CD8-positive, alpha-beta memory T cell (primary cell): ENCODE measurements at regions not wholly inside any gene's neighbourhood (a gene's known extent, or its start where the extent isn't known, plus 50 kb on each side); places are given as distances from the start of the nearest gene placed in this dataset.

ENCODE experiments used
- CTCF ChIA-PET: fragments of 350-600 bp; sonication (Branson Sonifier 250); formaldehyde crosslinking; loops from one replicate; lab custom pipeline; 2021; ENCODE audit warnings: antibody characterized with exemption; lab: Charles Lee
- POLR2A ChIA-PET: fragments of 350-600 bp; sonication (Branson Sonifier 250); formaldehyde crosslinking; loops from one replicate; lab custom pipeline; 2021; ENCODE audit warnings: antibody characterized with exemption; lab: Charles Lee
- DNase-seq, 5 donors: peaks; one replicate each; pipeline versions ENCODE4 v3.0.0 to v3.0.0-alpha.2; 2020 to 2022; ENCODE audit warnings: mixed read lengths in 1 of 5
- H3K27ac ChIP-seq: one replicate; pipeline ENCODE4 v1.7.0; 2013; ENCODE audit warnings: low read depth, mild to moderate bottlenecking, low read length, moderate library complexity
- H3K27me3 ChIP-seq: 2 replicates; pipeline ENCODE4 v1.7.0; 2013; ENCODE audit warnings: low read length, mild to moderate bottlenecking; ENCODE audit not compliant: insufficient read depth, poor library complexity, severe bottlenecking
- H3K36me3 ChIP-seq: 2 replicates; pipeline ENCODE4 v1.7.0; 2013; ENCODE audit warnings: mild to moderate bottlenecking, low read length, moderate library complexity; ENCODE audit not compliant: insufficient read depth
- H3K4me1 ChIP-seq: 2 replicates; pipeline ENCODE4 v1.7.0; 2013; ENCODE audit warnings: mild to moderate bottlenecking, low read length, moderate library complexity; ENCODE audit not compliant: insufficient read depth
- H3K4me3 ChIP-seq: 2 replicates; pipeline ENCODE4 v1.7.0; 2013; ENCODE audit warnings: mild to moderate bottlenecking, low read length
- H3K9me3 ChIP-seq: 2 replicates; pipeline ENCODE4 v1.7.0; 2013; ENCODE audit warnings: mild to moderate bottlenecking, low read length
- H3K27ac Mint-ChIP-seq, 8 donors: one replicate each; pipeline ENCODE4 v1.8.0; 2020 to 2021; ENCODE audit warnings: mixed read lengths in 8 of 8, mild to moderate bottlenecking in 6 of 8, inconsistent platforms in 3 of 8, moderate library complexity in 3 of 8
- H3K27me3 Mint-ChIP-seq, 2 donors: one replicate each; pipeline ENCODE4 v1.8.0; 2020 to 2021; ENCODE audit warnings: mixed read lengths in 2 of 2, mild to moderate bottlenecking in 1 of 2, moderate library complexity in 1 of 2
- H3K36me3 Mint-ChIP-seq, 3 donors: one replicate each; pipeline ENCODE4 v1.8.0; 2020 to 2021; ENCODE audit warnings: mixed read lengths in 3 of 3, inconsistent platforms in 1 of 3, mild to moderate bottlenecking in 1 of 3
- H3K4me1 Mint-ChIP-seq, 3 donors: one replicate each; pipeline ENCODE4 v1.8.0; 2020 to 2021; ENCODE audit warnings: mixed read lengths in 3 of 3, inconsistent platforms in 1 of 3, mild to moderate bottlenecking in 1 of 3
- H3K4me3 Mint-ChIP-seq, 7 donors: one replicate each; pipeline ENCODE4 v1.8.0; 2020 to 2021; ENCODE audit warnings: mixed read lengths in 7 of 7, mild to moderate bottlenecking in 6 of 7, moderate library complexity in 4 of 7, inconsistent platforms in 2 of 7
- H3K9me3 Mint-ChIP-seq, 5 donors: one replicate each; pipeline ENCODE4 v1.8.0; 2020 to 2022; ENCODE audit warnings: mixed read lengths in 5 of 5, mild to moderate bottlenecking in 3 of 5, moderate library complexity in 2 of 5, inconsistent platforms in 1 of 5

DNA sequence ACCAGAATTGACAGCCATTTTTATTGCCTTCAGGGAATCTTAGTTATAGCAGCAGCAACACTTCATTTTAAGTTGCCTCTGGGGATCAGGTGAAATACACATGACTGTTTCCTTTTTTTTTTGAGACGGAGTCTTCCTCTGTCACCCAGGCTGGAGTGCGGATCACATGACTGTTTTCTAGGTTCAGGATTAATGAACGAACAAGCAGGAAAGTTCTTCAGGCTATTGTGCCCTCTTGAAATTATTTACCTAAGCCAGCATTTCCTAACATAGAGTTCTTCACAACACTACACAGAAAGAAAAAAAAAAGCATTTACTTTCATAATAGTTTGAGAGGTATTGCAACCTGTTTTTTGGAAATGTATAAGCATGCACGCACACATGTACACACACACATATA lies 2032.8 kb downstream of the PCDH7 start:
- Mint-ChIP-seq H3K4me3 (no peak overlapping the region), H3K27ac (no peak overlapping the region), H3K27me3 (peaks cover 0 to 2% of the 10 kb centered on the region in 2 donors), H3K9me3 (peaks cover 2 to 34% (median 5%) of the 10 kb centered on the region in 5 donors), H3K4me1 (no peaks in the 10 kb centered on the region), H3K36me3 (no peaks in the 10 kb centered on the region)
- Histone ChIP-seq H3K4me3 (no peak overlapping the region), H3K4me1 (no peaks in the 10 kb centered on the region), H3K36me3 (no peaks in the 10 kb centered on the region), H3K27me3 (no peaks in the 10 kb centered on the region), H3K9me3 (no peaks in the 10 kb centered on the region), H3K27ac (no peak overlapping the region)
- ChIA-PET CTCF (no interaction called here), POLR2A (no interaction called here)
- DNase-seq = no peak

DNA sequence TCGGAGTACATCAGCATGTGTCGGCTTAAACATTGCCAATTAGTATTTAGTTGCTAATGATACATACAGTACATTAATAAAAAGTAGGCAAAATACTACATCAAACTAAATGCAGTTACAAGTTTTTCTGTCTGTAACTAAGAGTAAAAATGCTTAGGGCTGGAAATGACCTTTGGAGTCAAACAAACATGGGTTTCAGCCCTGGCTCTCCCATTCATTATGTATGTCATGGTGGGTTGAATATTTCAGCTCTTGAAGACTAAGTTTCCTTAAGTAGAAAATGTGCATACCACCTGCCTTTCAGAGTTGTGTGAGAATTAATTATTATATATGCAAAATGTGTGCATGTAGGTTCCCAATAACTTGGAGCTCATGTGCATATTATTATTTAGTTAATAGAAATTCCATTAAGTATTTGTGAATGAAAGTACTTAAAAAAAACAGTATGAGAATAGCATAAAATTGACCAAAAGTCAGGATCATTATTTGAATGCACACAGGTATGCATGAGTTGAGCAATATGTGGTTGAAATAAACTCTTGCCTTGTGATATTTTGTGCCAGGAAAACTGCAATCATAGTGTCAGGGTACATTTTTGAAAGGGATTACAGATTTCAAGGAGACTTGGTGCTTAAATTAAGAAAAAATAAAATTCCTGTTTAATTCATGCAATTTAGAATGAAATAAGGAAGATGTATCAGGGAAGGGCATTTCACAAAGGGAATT lies 2048.7 kb downstream of the PCDH7 start:
- H3K4me3 ChIP-seq = no peak overlapping the region
- Mint-ChIP-seq H3K36me3 (no peaks in the 10 kb centered on the region), H3K27ac (no peak overlapping the region), H3K27me3 (no peaks in the 10 kb centered on the region), H3K4me3 (no peak overlapping the region), H3K4me1 (no peaks in the 10 kb centered on the region), H3K9me3 (peaks cover 1 to 17% (median 4%) of the 10 kb centered on the region in 5 donors)
- H3K36me3 ChIP-seq = no peaks in the 10 kb centered on the region
- no peaks in the 10 kb centered on the region for H3K27me3 ChIP-seq
- H3K27ac ChIP-seq = no peak overlapping the region
- CTCF ChIA-PET = no interaction called here
- no peaks in the 10 kb centered on the region for H3K9me3 ChIP-seq
- no peaks in the 10 kb centered on the region for H3K4me1 ChIP-seq
- POLR2A ChIA-PET = no interaction called here
- DNase-seq = no peak

DNA sequence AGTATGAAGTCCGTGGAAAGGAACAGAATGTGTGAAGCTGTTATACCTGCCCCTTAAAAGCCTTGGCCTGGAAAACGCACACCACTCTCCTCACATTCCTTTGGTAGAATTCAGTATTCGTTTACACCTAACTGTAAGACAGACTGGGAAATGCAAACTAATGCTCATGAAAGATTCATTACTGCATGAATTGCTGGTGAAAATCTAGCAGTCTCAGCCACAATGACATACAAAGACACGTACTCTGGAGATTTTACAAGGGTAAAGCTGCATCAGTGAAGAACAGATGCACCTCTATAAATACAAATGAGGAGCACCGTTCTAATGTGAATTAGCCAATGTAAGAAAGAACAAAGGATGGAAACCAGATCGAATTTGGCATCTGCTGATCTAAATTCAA lies 2051.3 kb downstream of the PCDH7 start:
- no peaks in the 10 kb centered on the region for H3K4me1 Mint-ChIP-seq
- Histone ChIP-seq H3K27me3 (no peaks in the 10 kb centered on the region), H3K9me3 (no peaks in the 10 kb centered on the region), H3K4me3 (no peak overlapping the region), H3K27ac (no peak overlapping the region), H3K36me3 (no peaks in the 10 kb centered on the region), H3K4me1 (no peaks in the 10 kb centered on the region)
- H3K27me3 Mint-ChIP-seq = no peaks in the 10 kb centered on the region
- H3K36me3 Mint-ChIP-seq = no peaks in the 10 kb centered on the region
- no peak for DNase-seq
- ChIA-PET POLR2A (no interaction called here), CTCF (no interaction called here)
- peaks cover 0 to 19% (median 7%) of the 10 kb centered on the region in 5 donors for H3K9me3 Mint-ChIP-seq
- H3K27ac Mint-ChIP-seq = no peak overlapping the region
- no peak overlapping the region for H3K4me3 Mint-ChIP-seq

DNA sequence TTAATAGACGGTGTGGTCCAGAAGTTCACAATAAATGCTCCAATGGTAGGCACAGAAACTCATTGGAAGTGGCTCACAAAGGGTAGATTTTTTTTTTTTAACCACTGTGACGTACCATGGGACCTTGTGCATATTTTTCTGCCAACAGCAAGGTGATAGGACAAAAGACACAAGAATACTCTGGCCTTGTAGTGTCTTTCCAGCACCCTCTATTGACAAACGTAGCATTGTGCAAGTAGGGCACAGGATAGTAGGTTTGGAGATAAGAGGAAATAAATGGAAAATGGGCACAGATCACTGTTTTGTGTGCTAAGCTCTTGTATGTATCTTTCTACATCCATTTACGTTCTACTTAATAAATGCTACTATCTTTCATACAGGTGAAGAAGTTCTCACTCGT lies 2054.9 kb downstream of the PCDH7 start:
- H3K27ac ChIP-seq = no peak overlapping the region
- Mint-ChIP-seq H3K27me3 (no peaks in the 10 kb centered on the region), H3K4me1 (no peaks in the 10 kb centered on the region), H3K9me3 (peaks cover 5 to 35% (median 11%) of the 10 kb centered on the region in 5 donors), H3K36me3 (no peaks in the 10 kb centered on the region), H3K27ac (no peak overlapping the region), H3K4me3 (no peak overlapping the region)
- DNase-seq = no peak
- POLR2A ChIA-PET = no interaction called here
- no peak overlapping the region for H3K4me3 ChIP-seq
- H3K36me3 ChIP-seq = no peaks in the 10 kb centered on the region
- H3K9me3 ChIP-seq = no peaks in the 10 kb centered on the region
- no peaks in the 10 kb centered on the region for H3K27me3 ChIP-seq
- no peaks in the 10 kb centered on the region for H3K4me1 ChIP-seq
- CTCF ChIA-PET = no interaction called here

DNA sequence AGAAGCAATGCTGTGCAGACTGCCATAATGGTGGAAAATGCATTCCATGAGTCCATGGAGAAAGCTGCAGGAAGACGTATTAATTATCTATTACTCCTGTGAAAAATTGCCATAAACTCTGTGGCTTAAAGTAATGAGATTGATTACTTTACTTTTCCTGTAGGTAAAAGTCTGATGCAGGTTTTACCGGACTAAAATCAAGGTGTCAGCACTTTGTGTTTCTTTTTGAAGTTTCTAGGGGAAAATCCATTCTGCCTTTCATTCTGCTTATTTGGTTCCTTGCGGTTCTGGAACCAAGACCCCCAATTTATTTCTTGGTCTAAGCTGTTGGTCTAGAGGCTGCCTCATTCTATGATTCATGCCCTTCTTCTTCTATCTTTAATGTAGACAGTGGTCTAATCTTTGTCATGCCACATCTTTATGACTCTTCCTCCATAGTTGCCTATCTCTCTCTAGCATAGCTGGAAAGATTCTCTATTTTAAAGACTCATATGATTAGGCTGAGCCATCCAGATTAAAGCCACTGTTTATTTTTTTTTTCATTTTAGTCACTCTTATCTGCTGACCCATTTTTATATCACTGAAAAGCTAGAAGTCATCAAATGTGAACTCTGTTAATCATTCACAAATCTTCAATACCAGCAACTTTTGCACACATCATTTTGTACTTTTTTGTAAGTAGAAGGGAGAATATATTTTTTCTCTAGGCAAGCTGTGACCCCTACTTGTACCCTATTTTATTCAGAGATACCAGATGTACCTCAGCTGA lies 2056.4 kb downstream of the PCDH7 start:
- ChIA-PET CTCF (no interaction called here), POLR2A (no interaction called here)
- no peaks in the 10 kb centered on the region for H3K36me3 ChIP-seq
- no peak overlapping the region for H3K27ac ChIP-seq
- no peak for DNase-seq
- H3K4me3 ChIP-seq = no peak overlapping the region
- H3K27me3 ChIP-seq = no peaks in the 10 kb centered on the region
- H3K4me3 Mint-ChIP-seq = no peak overlapping the region
- H3K4me1 ChIP-seq = no peaks in the 10 kb centered on the region
- no peaks in the 10 kb centered on the region for H3K27me3 Mint-ChIP-seq
- H3K27ac Mint-ChIP-seq = no peak overlapping the region
- H3K36me3 Mint-ChIP-seq = no peaks in the 10 kb centered on the region
- no peaks in the 10 kb centered on the region for H3K4me1 Mint-ChIP-seq
- no peaks in the 10 kb centered on the region for H3K9me3 ChIP-seq
- peaks cover 5 to 40% (median 15%) of the 10 kb centered on the region in 5 donors for H3K9me3 Mint-ChIP-seq

DNA sequence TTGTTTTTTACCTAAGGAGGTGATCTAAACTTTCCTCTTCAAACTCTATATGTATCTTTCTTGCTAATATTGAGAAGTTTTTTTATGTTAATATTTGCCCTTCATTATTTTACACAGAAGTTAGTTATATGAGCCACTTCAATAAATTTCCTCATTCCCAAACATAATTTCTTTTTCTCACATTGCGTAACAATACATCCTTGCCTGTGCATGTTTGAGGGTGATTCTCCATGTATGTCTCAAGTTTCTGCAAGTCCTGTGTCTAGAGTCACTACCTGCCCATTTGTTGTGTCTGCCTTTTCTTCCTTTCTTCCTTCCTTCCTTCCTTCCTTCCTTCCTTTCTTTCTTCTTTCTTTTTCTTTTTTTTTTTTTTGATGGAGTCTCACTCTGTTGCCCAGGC lies 2057.9 kb downstream of the PCDH7 start:
- Histone ChIP-seq H3K9me3 (no peaks in the 10 kb centered on the region), H3K36me3 (no peaks in the 10 kb centered on the region), H3K27me3 (no peaks in the 10 kb centered on the region), H3K27ac (no peak overlapping the region), H3K4me1 (no peaks in the 10 kb centered on the region), H3K4me3 (no peak overlapping the region)
- ChIA-PET CTCF (no interaction called here), POLR2A (no interaction called here)
- H3K36me3 Mint-ChIP-seq = no peaks in the 10 kb centered on the region
- no peak for DNase-seq
- no peaks in the 10 kb centered on the region for H3K27me3 Mint-ChIP-seq
- H3K4me1 Mint-ChIP-seq = no peaks in the 10 kb centered on the region
- no peak overlapping the region for H3K4me3 Mint-ChIP-seq
- H3K9me3 Mint-ChIP-seq = peaks cover 5 to 52% (median 15%) of the 10 kb centered on the region in 5 donors
- no peak overlapping the region for H3K27ac Mint-ChIP-seq

DNA sequence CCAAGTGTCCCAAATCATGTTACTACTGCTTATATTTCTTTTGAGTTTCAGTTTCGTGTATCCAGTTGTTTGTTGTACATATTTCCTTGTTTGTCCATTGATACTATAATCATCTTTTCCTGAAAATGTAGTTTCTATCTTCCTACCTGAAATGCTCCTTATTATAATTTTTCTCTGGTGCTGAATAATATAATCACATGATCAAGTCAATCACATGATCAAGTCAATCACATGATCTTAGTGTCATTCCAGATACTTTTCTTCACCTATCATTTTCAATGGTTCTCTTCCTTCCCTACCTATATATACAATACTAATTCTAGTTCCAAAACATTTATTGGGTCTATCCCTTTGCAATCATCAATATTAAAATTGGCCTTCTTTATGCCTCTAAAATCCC lies 2058.8 kb downstream of the PCDH7 start:
- H3K27me3 Mint-ChIP-seq = no peaks in the 10 kb centered on the region
- H3K9me3 Mint-ChIP-seq = peaks cover 5 to 53% (median 16%) of the 10 kb centered on the region in 5 donors
- no peak for DNase-seq
- Histone ChIP-seq H3K27ac (no peak overlapping the region), H3K36me3 (no peaks in the 10 kb centered on the region), H3K4me3 (no peak overlapping the region), H3K4me1 (no peaks in the 10 kb centered on the region), H3K27me3 (no peaks in the 10 kb centered on the region), H3K9me3 (no peaks in the 10 kb centered on the region)
- H3K27ac Mint-ChIP-seq = no peak overlapping the region
- no peaks in the 10 kb centered on the region for H3K36me3 Mint-ChIP-seq
- no peaks in the 10 kb centered on the region for H3K4me1 Mint-ChIP-seq
- ChIA-PET POLR2A (no interaction called here), CTCF (no interaction called here)
- no peak overlapping the region for H3K4me3 Mint-ChIP-seq

DNA sequence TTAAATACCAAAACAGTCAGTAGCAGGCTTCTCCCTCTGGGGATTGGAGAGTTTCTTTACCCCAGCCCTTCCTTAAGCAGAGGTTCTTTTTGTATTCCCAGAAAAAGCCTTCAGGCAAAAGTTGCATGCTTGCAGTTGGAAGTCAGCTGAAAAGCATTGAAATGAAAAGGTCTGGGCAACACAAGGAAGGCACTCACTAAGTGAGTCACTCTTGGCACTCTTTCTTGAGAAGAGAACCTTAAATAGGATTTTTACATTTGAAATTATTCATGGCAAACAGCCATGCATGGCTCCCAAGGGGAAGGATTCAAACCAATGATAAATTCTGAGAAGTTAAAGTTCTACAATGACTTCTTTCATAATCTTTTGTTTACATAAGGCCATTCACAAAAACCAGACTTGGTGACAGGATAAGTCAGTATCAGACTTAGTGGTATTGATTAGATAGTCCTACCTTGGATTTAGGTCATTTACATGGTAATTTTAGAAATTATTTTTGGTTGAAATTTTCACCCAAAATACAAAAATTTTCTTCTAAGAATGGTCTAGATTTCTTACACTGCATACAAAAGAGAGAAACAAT lies 2068.9 kb downstream of the PCDH7 start:
- H3K36me3 ChIP-seq = no peaks in the 10 kb centered on the region
- H3K4me1 ChIP-seq = no peaks in the 10 kb centered on the region
- no peak overlapping the region for H3K4me3 ChIP-seq
- CTCF ChIA-PET = no interaction called here
- Mint-ChIP-seq H3K9me3 (peaks cover 3 to 20% (median 8%) of the 10 kb centered on the region in 5 donors), H3K27me3 (no peaks in the 10 kb centered on the region), H3K4me1 (no peaks in the 10 kb centered on the region), H3K4me3 (no peak overlapping the region), H3K36me3 (no peaks in the 10 kb centered on the region), H3K27ac (no peak overlapping the region)
- no peak for DNase-seq
- H3K9me3 ChIP-seq = no peaks in the 10 kb centered on the region
- no peaks in the 10 kb centered on the region for H3K27me3 ChIP-seq
- no peak overlapping the region for H3K27ac ChIP-seq
- POLR2A ChIA-PET = no interaction called here
